HepG2 (cell line): ENCODE measurements at regions not wholly inside any gene's neighbourhood (a gene's known extent, or its start where the extent isn't known, plus 50 kb on each side); places are given as distances from the start of the nearest gene placed in this dataset.
A peak's percentile ranks its signal among the peaks of the same experiment; 100 is the strongest.

ENCODE experiments used
- ATAC-seq: fragments of 200-7000 bp; cut with Tn5 transposase; 3 replicates; pipeline ENCODE4 v1.9.1; 2020; ENCODE audit warnings: mild to moderate bottlenecking, moderate library complexity
- BruUV-seq: library from RNA; stranded (reverse); fragments of 400-500 nt; replicated peaks from 2 replicates; lab custom pipeline; 2021; lab: Mats Ljungman, UMichigan
- CTCF ChIA-PET: fragments of 300-600 bp; formaldehyde crosslinking; extraction: SDS; loops from one replicate; lab custom pipeline; 2021; ENCODE audit warnings: low total read pairs, inconsistent platforms, low intra/inter-chr PET ratio; lab: Yijun Ruan, JAX
- POLR2A ChIA-PET: fragments of 350-600 bp; sonication (Branson Sonifier 250); formaldehyde crosslinking; loops from one replicate; lab custom pipeline; 2020; ENCODE audit warnings: antibody characterized with exemption, inconsistent platforms; lab: Yijun Ruan, JAX
- DNase-seq: peaks from one replicate; pipeline ENCODE4 v3.0.0-alpha.2; 2015; ENCODE audit warnings: low spot score
- FAIRE-seq: peaks from 3 replicates; lab custom pipeline; 2011; peaks lifted over from hg19 to GRCh38; lab: Jason Lieb, UNC
- H2AFZ ChIP-seq: one replicate; pipeline ENCODE4 v1.6.1; 2011; ENCODE audit warnings: low read length, inconsistent platforms
- H3K27ac ChIP-seq: fragments of 300-600 bp; 3 replicates; pipeline ENCODE4 v1.8.0; 2011; ENCODE audit warnings: mixed run types, mild to moderate bottlenecking, mixed read lengths, low read length, inconsistent platforms; ENCODE audit not compliant: insufficient read depth; ENCODE audit errors: extremely low read length
- H3K27me3 ChIP-seq, 2 experiments: fragments of 200-600 bp in 1 of 2; 2 replicates in 1 of 2; 3 replicates in 1 of 2; pipeline versions ENCODE4 v1.6.0 to v1.8.0; 2011; ENCODE audit warnings: low read length in 2 of 2, mild to moderate bottlenecking in 2 of 2, moderate library complexity in 2 of 2, inconsistent platforms in 1 of 2; ENCODE audit not compliant: insufficient read depth in 2 of 2, control insufficient read depth in 1 of 2
- H3K36me3 ChIP-seq, 2 experiments: fragments of 200-600 bp in 1 of 2; replicated peaks in 1 of 2; 2 replicates in 1 of 2; 3 replicates in 1 of 2; pipeline versions ENCODE4 v1.5.1 to v1.8.0; 2011; ENCODE audit warnings: low read length in 2 of 2, inconsistent platforms in 1 of 2; ENCODE audit not compliant: insufficient read depth in 2 of 2, control insufficient read depth in 1 of 2
- H3K4me1 ChIP-seq: 2 replicates; pipeline ENCODE4 v1.5.1; 2012; ENCODE audit warnings: low read length, inconsistent platforms; ENCODE audit not compliant: insufficient read depth
- H3K4me2 ChIP-seq: 2 replicates; pipeline ENCODE4 v1.6.0; 2011; ENCODE audit warnings: low read depth, low read length, inconsistent platforms
- H3K4me3 ChIP-seq, 3 experiments: fragments of 200-600 bp in 1 of 3; sonication (generic), shearing (Covaris generic) in 1 of 3; replicated peaks in 1 of 3; 2 replicates each; pipeline ENCODE4 v1.5.1; 2011 to 2016; ENCODE audit warnings: low read length in 3 of 3, inconsistent platforms in 2 of 3, low read depth in 2 of 3, mild to moderate bottlenecking in 2 of 3, control low read depth in 1 of 3, mixed read lengths in 1 of 3; ENCODE audit not compliant: insufficient read depth in 1 of 3
- H3K79me2 ChIP-seq: one replicate; pipeline ENCODE4 v1.6.1; 2011; ENCODE audit warnings: low read length, inconsistent platforms; ENCODE audit not compliant: insufficient read depth
- H3K9ac ChIP-seq: 2 replicates; pipeline ENCODE4 v1.6.0; 2011; ENCODE audit warnings: mild to moderate bottlenecking, low read depth, low read length, inconsistent platforms; ENCODE audit not compliant: insufficient read depth
- H3K9me3 ChIP-seq: 2 replicates; pipeline ENCODE4 v1.5.1; 2012; ENCODE audit warnings: mild to moderate bottlenecking, low read length
- H4K20me1 ChIP-seq: 2 replicates; pipeline ENCODE4 v1.6.0; 2011; ENCODE audit warnings: inconsistent platforms, mild to moderate bottlenecking, low read length, moderate library complexity; ENCODE audit not compliant: insufficient read depth
- ATF4 ChIP-seq, 2 experiments: fragments of 450-650 bp in 1 of 2; sonication (generic) in 1 of 2; formaldehyde crosslinking; IDR thresholded peaks; 2 replicates each; pipeline versions ENCODE4 v1.5.0 to v1.8.0; 2020 to 2022; ENCODE audit warnings: mild to moderate bottlenecking in 1 of 2, missing genetic modification reagents in 1 of 2
- BCL3 ChIP-seq: sonication (generic); formaldehyde crosslinking; IDR thresholded peaks from 2 replicates; pipeline ENCODE4 v1.5.1; 2020; ENCODE audit warnings: mild to moderate bottlenecking, missing genetic modification reagents, moderate library complexity
- E2F2 ChIP-seq: sonication (generic); formaldehyde crosslinking; IDR thresholded peaks from 2 replicates; pipeline ENCODE4 v1.4.0; 2020; ENCODE audit warnings: missing genetic modification reagents, borderline replicate concordance
- ELF1 ChIP-seq: sonication (generic); formaldehyde crosslinking; IDR thresholded peaks from 2 replicates; pipeline ENCODE4 v1.4.0; 2020; ENCODE audit warnings: missing genetic modification reagents
- GPN1 ChIP-seq: sonication (generic); formaldehyde crosslinking; IDR thresholded peaks from 2 replicates; pipeline ENCODE4 v1.5.1; 2020; ENCODE audit warnings: missing genetic modification reagents, borderline replicate concordance
- GZF1 ChIP-seq: sonication (generic); formaldehyde crosslinking; IDR thresholded peaks from 2 replicates; pipeline ENCODE4 v1.5.1; 2020; ENCODE audit warnings: mild to moderate bottlenecking, missing genetic modification reagents
- HOXA9 ChIP-seq: sonication (generic); formaldehyde crosslinking; IDR thresholded peaks from 2 replicates; pipeline ENCODE4 v1.8.1; 2022; ENCODE audit warnings: missing genetic modification reagents, mild to moderate bottlenecking, moderate library complexity, borderline replicate concordance
- MAFF ChIP-seq: IDR thresholded peaks from 2 replicates; pipeline ENCODE4 v1.6.1; 2011; ENCODE audit warnings: low read depth, low read length, improper control_type of control experiment
- MAFK ChIP-seq, 2 experiments: IDR thresholded peaks in 1 of 2; conservative IDR thresholded peaks in 1 of 2; 2 replicates each; pipeline ENCODE4 v1.6.1; 2011; ENCODE audit warnings: improper control_type of control experiment in 2 of 2, low read length in 2 of 2
- TSC22D2 ChIP-seq: sonication (generic); formaldehyde crosslinking; IDR thresholded peaks from 2 replicates; pipeline ENCODE4 v1.5.1; 2020; ENCODE audit warnings: missing genetic modification reagents, mild to moderate bottlenecking, borderline replicate concordance
- WGBS: methylation state at CpG from one replicate; pipeline ENCODE4 v1.1.6; 2017; ENCODE audit warnings: low lambda C conversion rate; 5-methylcytosine and 5-hydroxymethylcytosine counted together
- in situ Hi-C: cut with HindIII; loops from 2 replicates; pipeline ENCODE4 v1.10.0; 2017; ENCODE audit warnings: low pct_unique_long_range_greater_than_20kb; ENCODE audit not compliant: extremely low pct_ligation_motif_present
- intact Hi-C: fragments of 100-400 bp; cut with micrococcal nuclease; formaldehyde crosslinking; loops from one replicate; pipeline ENCODE4 v1.10.0; 2022; ENCODE audit not compliant: unreplicated experiment

- TF ChIP-seq HOXA9 (CRISPR knock-in tag) = no peak
- no peak for TF ChIP-seq GPN1 (CRISPR knock-in tag)
- no peak for TF ChIP-seq BCL3 (CRISPR knock-in tag)
- TF ChIP-seq ELF1 (CRISPR knock-in tag) = no peak
These were observed 394.7 kb upstream of the ZNF804A start (continued) for GRCh38 chr2:184203661-184204060.

GRCh38 chr2:184205048-184205596 is 393.2 kb upstream of the ZNF804A start:
- FAIRE-seq (no peak), ATAC-seq (no peak)
- Histone ChIP-seq H2AFZ (no peak overlapping the region), H3K27ac (no peak overlapping the region), H3K4me1 (no peaks in the 10 kb centered on the region), H3K27me3 (no peaks in the 10 kb centered on the region)
- in situ Hi-C loops = no loop called here
- WGBS = 0% methylated on average over 2 of the region's 2 CpGs
- TF ChIP-seq GZF1 (no peak), ATF4 (CRISPR knock-in tag; IDR thresholded peaks at IDR 0.05) (peak in 1 of 2 experiments; percentile 79; a peak in 2 of 4 replicates), TSC22D2 (CRISPR knock-in tag) (no peak), MAFF (peak; percentile 86), MAFK (conservative IDR thresholded peaks at IDR 0.05 in 1 of 2, IDR thresholded peaks at IDR 0.05 in 1 of 2; ENCODE audit: low read length in 2 of 2) (peak; percentile 83 to 95), E2F2 (CRISPR knock-in tag) (no peak)
- TF ChIP-seq, all 625 proteins: peak for 3
- H3K4me3 ChIP-seq = no peak overlapping the region
- no peaks in the 10 kb centered on the region for H3K79me2 ChIP-seq
- no peak overlapping the region for H3K4me2 ChIP-seq
- no peaks in the 10 kb centered on the region for H4K20me1 ChIP-seq
- no peak for DNase-seq
- H3K9me3 ChIP-seq = no peaks in the 10 kb centered on the region
- POLR2A ChIA-PET = no interaction called here
- CTCF ChIA-PET = no interaction called here
- BruUV-seq = no TSS peak
- H3K9ac ChIP-seq = no peak overlapping the region
- intact Hi-C loops = no loop called here
- no peaks in the 10 kb centered on the region for H3K36me3 ChIP-seq
